LNCaP clone FGC (cell line): ENCODE measurements at regions not wholly inside any gene's neighbourhood (a gene's known extent, or its start where the extent isn't known, plus 50 kb on each side); places are given as distances from the start of the nearest gene placed in this dataset.
"Not testable (repeated sequence)": the region's sequence is repeated elsewhere in the genome, so short reads cannot be mapped to it uniquely, and the experiment has no call there.

Experiments used
- DNase-seq: peaks from one replicate; pipeline ENCODE4 v3.0.0-alpha.2; 2011; ENCODE audit warnings: low read depth
- H3K4me3 ChIP-seq: 2 replicates; pipeline ENCODE4 v1.5.1; 2011; ENCODE audit warnings: mild to moderate bottlenecking, low read depth, low read length, control low read depth
- CTCF ChIP-seq: IDR thresholded peaks from 2 replicates; pipeline ENCODE4 v1.5.1; 2012; ENCODE audit warnings: mild to moderate bottlenecking; ENCODE audit not compliant: control insufficient read depth, insufficient read depth; ENCODE audit errors: extremely low read depth

GRCh38 chr4:93911671-93912070, 83.1 kb downstream of the ATOH1 start:
- DNase-seq, result no peak
- H3K4me3 ChIP-seq, result no peak overlapping the region
- no peak for TF ChIP-seq CTCF

GRCh38 chr4:93912146-93912545, 83.6 kb downstream of the ATOH1 start:
- no peak overlapping the region for H3K4me3 ChIP-seq

GRCh38 chr4:93918856-93919255, 90.3 kb downstream of the ATOH1 start:
- H3K4me3 ChIP-seq, result no peak overlapping the region
- no peak for DNase-seq
- no peak for TF ChIP-seq CTCF

More at GRCh38 chr4:93912146-93912545, 83.6 kb downstream of the ATOH1 start:
- TF ChIP-seq CTCF, result no peak
- DNase-seq, result no peak

- H3K4me3 ChIP-seq, DNase-seq: not testable (repeated sequence)
Observed at GRCh38 chr4:93923570-93923969, 95.0 kb downstream of the ATOH1 start.

- no peak for TF ChIP-seq CTCF
- no peak overlapping the region for H3K4me3 ChIP-seq
- DNase-seq, result no peak
Observed at GRCh38 chr4:93947286-93947685, 118.7 kb downstream of the ATOH1 start.

- not testable (repeated sequence) for H3K4me3 ChIP-seq, DNase-seq
Observed at GRCh38 chr4:93950239-93950638, 121.7 kb downstream of the ATOH1 start.

GRCh38 chr4:93957186-93957585, 128.6 kb downstream of the ATOH1 start:
- no peak overlapping the region for H3K4me3 ChIP-seq
- TF ChIP-seq CTCF, result no peak
- DNase-seq, result no peak

GRCh38 chr4:93960450-93960849, 131.9 kb downstream of the ATOH1 start:
- no peak overlapping the region for H3K4me3 ChIP-seq
- DNase-seq, result no peak
- TF ChIP-seq CTCF, result no peak
